KOPT-K1 (cell line): ENCODE measurements at regions not wholly inside any gene's neighbourhood (a gene's known extent, or its start where the extent isn't known, plus 50 kb on each side); places are given as distances from the start of the nearest gene placed in this dataset.
A peak's percentile ranks its signal among the peaks of the same experiment; 100 is the strongest.

ENCODE experiments used
- H3K27ac ChIP-seq: fragments of 200-600 bp; sonication (generic); 2 replicates; pipeline ENCODE4 v1.5.1; 2016; ENCODE audit warnings: antibody characterized with exemption, mild to moderate bottlenecking, low read depth, low read length; ENCODE audit not compliant: poor library complexity, severe bottlenecking
- H3K36me3 ChIP-seq: fragments of 200-600 bp; sonication (generic); 2 replicates; pipeline ENCODE4 v1.5.1; 2017; ENCODE audit warnings: antibody characterized with exemption, mild to moderate bottlenecking, low read length, moderate library complexity; ENCODE audit not compliant: insufficient read depth
- H3K9me3 ChIP-seq: fragments of 200-600 bp; sonication (generic); 2 replicates; pipeline ENCODE4 v1.5.1; 2017; ENCODE audit warnings: antibody characterized with exemption, low read length, mild to moderate bottlenecking; ENCODE audit not compliant: insufficient read depth, poor library complexity, severe bottlenecking

GRCh38 chr1:11388617-11389016 lies 90.3 kb upstream of the DISP3 start:
- Histone ChIP-seq H3K27ac (no peak overlapping the region), H3K36me3 (no peaks in the 10 kb centered on the region), H3K9me3 (no peaks in the 10 kb centered on the region)

GRCh38 chr1:11391327-11391726 lies 87.6 kb upstream of the DISP3 start:
- peak overlapping the region; percentile 62 for H3K27ac ChIP-seq
- H3K36me3 ChIP-seq, result no peaks in the 10 kb centered on the region
- no peaks in the 10 kb centered on the region for H3K9me3 ChIP-seq

GRCh38 chr1:11391886-11392285 lies 87.1 kb upstream of the DISP3 start:
- Histone ChIP-seq H3K27ac (peak overlapping the region; percentile 62), H3K36me3 (no peaks in the 10 kb centered on the region), H3K9me3 (no peaks in the 10 kb centered on the region)

- peak overlapping the region; percentile 84 for H3K27ac ChIP-seq
- H3K36me3 ChIP-seq, result no peaks in the 10 kb centered on the region
- no peaks in the 10 kb centered on the region for H3K9me3 ChIP-seq
Observed at GRCh38 chr1:11394592-11395245, 84.2 kb upstream of the DISP3 start.

- peak overlapping the region; percentile 84 for H3K27ac ChIP-seq
- no peaks in the 10 kb centered on the region for H3K9me3 ChIP-seq
- no peaks in the 10 kb centered on the region for H3K36me3 ChIP-seq
Observed at GRCh38 chr1:11395616-11396015, 83.3 kb upstream of the DISP3 start.

GRCh38 chr1:11397151-11397901 lies 81.6 kb upstream of the DISP3 start:
- H3K9me3 ChIP-seq, result peaks cover 11% of the 10 kb centered on the region
- peak overlapping the region; percentile 84 for H3K27ac ChIP-seq
- H3K36me3 ChIP-seq, result no peaks in the 10 kb centered on the region

- Histone ChIP-seq H3K27ac (peak overlapping the region; percentile 84), H3K9me3 (peaks cover 28% of the 10 kb centered on the region), H3K36me3 (no peaks in the 10 kb centered on the region)
Observed at GRCh38 chr1:11399250-11399649, 79.7 kb upstream of the DISP3 start.

GRCh38 chr1:11400155-11400554 lies 78.8 kb upstream of the DISP3 start:
- peak overlapping the region; percentile 84 for H3K27ac ChIP-seq
- H3K36me3 ChIP-seq, result no peaks in the 10 kb centered on the region
- H3K9me3 ChIP-seq, result peaks cover 35% of the 10 kb centered on the region

GRCh38 chr1:11400567-11400966 lies 78.4 kb upstream of the DISP3 start:
- Histone ChIP-seq H3K36me3 (no peaks in the 10 kb centered on the region), H3K27ac (peak overlapping the region; percentile 84)

GRCh38 chr1:11406845-11407244 lies 72.1 kb upstream of the DISP3 start:
- Histone ChIP-seq H3K9me3 (peaks cover 96% of the 10 kb centered on the region), H3K27ac (peak overlapping the region; percentile 92)

More at GRCh38 chr1:11400567-11400966, 78.4 kb upstream of the DISP3 start:
- H3K9me3 ChIP-seq, result peaks cover 39% of the 10 kb centered on the region

GRCh38 chr1:11407301-11407994 lies 71.5 kb upstream of the DISP3 start:
- Histone ChIP-seq H3K36me3 (no peaks in the 10 kb centered on the region; the same call in 1 of the 2 replicates), H3K9me3 (peaks cover 90% of the 10 kb centered on the region), H3K27ac (peak overlapping the region; percentile 92)

More at GRCh38 chr1:11406845-11407244, 72.1 kb upstream of the DISP3 start:
- H3K36me3 ChIP-seq, result no peaks in the 10 kb centered on the region; the same call in 1 of the 2 replicates

GRCh38 chr1:11412141-11412540 lies 66.8 kb upstream of the DISP3 start:
- Histone ChIP-seq H3K36me3 (no peaks in the 10 kb centered on the region; the same call in 1 of the 2 replicates), H3K27ac (no peak overlapping the region), H3K9me3 (peaks cover 54% of the 10 kb centered on the region)

- peaks cover 35% of the 10 kb centered on the region for H3K9me3 ChIP-seq
- no peak overlapping the region for H3K27ac ChIP-seq
- no peaks in the 10 kb centered on the region for H3K36me3 ChIP-seq
Observed at GRCh38 chr1:11413986-11414391, 65.0 kb upstream of the DISP3 start.

- Histone ChIP-seq H3K9me3 (peaks cover 25% of the 10 kb centered on the region), H3K36me3 (no peaks in the 10 kb centered on the region), H3K27ac (no peak overlapping the region)
Observed at GRCh38 chr1:11414926-11415538, 63.9 kb upstream of the DISP3 start.

- no peak overlapping the region for H3K27ac ChIP-seq
- H3K9me3 ChIP-seq, result peaks cover 6% of the 10 kb centered on the region
- H3K36me3 ChIP-seq, result no peaks in the 10 kb centered on the region
Observed at GRCh38 chr1:11417162-11417561, 61.8 kb upstream of the DISP3 start.
